ENCODE measurements at regions not wholly inside any gene's neighbourhood (a gene's known extent, or its start where the extent isn't known, plus 50 kb on each side); places are given as distances from the start of the nearest gene placed in this dataset.

- no peak for DNase-seq (ENCODE audit: low read depth in 2 of 3, low spot score in 2 of 3)
Observed at GRCh38 chr17:34714475-34715410, 135.4 kb downstream of the TMEM132E start.

- DNase-seq (ENCODE audit: low read depth in 2 of 3, low spot score in 2 of 3), result no peak
Observed at GRCh38 chr17:34713687-34714086, 134.3 kb downstream of the TMEM132E start.

- no peak for DNase-seq (ENCODE audit: low read depth in 2 of 3, low spot score in 2 of 3)
Observed at GRCh38 chr17:34712481-34713195, 133.3 kb downstream of the TMEM132E start.

GRCh38 chr17:34711646-34712045 lies 132.3 kb downstream of the TMEM132E start:
- DNase-seq (ENCODE audit: low read depth in 2 of 3, low spot score in 2 of 3), result no peak

- DNase-seq (ENCODE audit: low read depth in 2 of 3, low spot score in 2 of 3), result no peak
Observed at GRCh38 chr17:34710226-34710625, 130.8 kb downstream of the TMEM132E start.

- no peak for DNase-seq (ENCODE audit: low read depth in 2 of 3, low spot score in 2 of 3)
Observed at GRCh38 chr17:34709158-34709754, 129.9 kb downstream of the TMEM132E start.

GRCh38 chr17:34706029-34706428 lies 126.6 kb downstream of the TMEM132E start:
- DNase-seq (ENCODE audit: low read depth in 2 of 3, low spot score in 2 of 3), result peak in 2 of 3 donors; percentile 30 to 65

GRCh38 chr17:34703533-34703932 lies 124.2 kb downstream of the TMEM132E start:
- peak in 2 of 3 donors; percentile 51 to 74 for DNase-seq (ENCODE audit: low read depth in 2 of 3, low spot score in 2 of 3)

GRCh38 chr17:34699181-34699580 lies 119.8 kb downstream of the TMEM132E start:
- DNase-seq (ENCODE audit: low read depth in 2 of 3, low spot score in 2 of 3), result no peak

GRCh38 chr17:34692920-34693319 lies 113.5 kb downstream of the TMEM132E start:
- no peak for DNase-seq (ENCODE audit: low read depth in 2 of 3, low spot score in 2 of 3)

Measured in hematopoietic multipotent progenitor cell (in vitro differentiated cells).